GM12892 (cell line): ENCODE measurements at regions not wholly inside any gene's neighbourhood (a gene's known extent, or its start where the extent isn't known, plus 50 kb on each side); places are given as distances from the start of the nearest gene placed in this dataset.

Experiments
- POLR2A ChIP-seq: IDR thresholded peaks from 2 replicates; pipeline ENCODE4 v1.6.1; 2011; ENCODE audit warnings: low read depth, low read length, control low read depth
- POLR2AphosphoS5 ChIP-seq: IDR thresholded peaks from 2 replicates; pipeline ENCODE4 v1.6.1; 2011; ENCODE audit warnings: low read depth, low read length, control low read depth
- TAF1 ChIP-seq: IDR thresholded peaks from 2 replicates; pipeline ENCODE4 v1.6.1; 2011; ENCODE audit warnings: low read depth, mild to moderate bottlenecking, control low read depth, low read length, borderline replicate concordance

DNA sequence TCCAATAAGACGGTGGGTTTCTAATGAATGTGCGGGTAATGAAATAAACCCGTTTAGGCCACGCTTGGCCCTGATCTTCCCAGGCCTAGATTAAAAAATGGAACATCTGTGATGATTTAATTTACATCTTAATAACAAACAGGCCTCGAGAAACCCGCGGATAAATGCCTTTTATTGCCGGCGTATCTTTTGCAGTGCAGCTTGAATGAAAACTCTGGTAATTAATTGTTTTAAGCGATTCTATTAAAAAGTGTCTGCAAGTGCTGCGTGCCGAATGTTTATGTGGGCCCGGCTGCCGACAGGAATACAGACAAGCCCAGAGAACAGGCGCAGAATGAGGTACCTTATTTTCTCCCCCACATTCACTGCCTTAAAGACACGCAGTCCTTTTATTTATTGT, 420.7 kb downstream of the MN1 start:
- no peak for TF ChIP-seq POLR2A
- no peak for TF ChIP-seq POLR2AphosphoS5
- no peak for TF ChIP-seq TAF1
